Fibroblast of skin of right biceps (primary cell): ENCODE measurements at regions not wholly inside any gene's neighbourhood (a gene's known extent, or its start where the extent isn't known, plus 50 kb on each side); places are given as distances from the start of the nearest gene placed in this dataset.
"Not testable (repeated sequence)": the region's sequence is repeated elsewhere in the genome, so short reads cannot be mapped to it uniquely, and the experiment has no call there.

Experiments
- DNase-seq: peaks from one replicate; pipeline ENCODE4 v3.0.0-alpha.2; 2013

- no peak for DNase-seq
Measured at GRCh38 chr2:106339609-106340008, 128.6 kb downstream of the RGPD3 start.

GRCh38 chr2:106339132-106339531, 129.1 kb downstream of the RGPD3 start:
- DNase-seq, result no peak

GRCh38 chr2:106338043-106338442, 130.2 kb downstream of the RGPD3 start:
- DNase-seq, result no peak

- DNase-seq, result no peak
Measured at GRCh38 chr2:106336737-106337136, 131.5 kb downstream of the RGPD3 start.

GRCh38 chr2:106336108-106336507, 132.1 kb downstream of the RGPD3 start:
- DNase-seq, result no peak

GRCh38 chr2:106334802-106335201, 133.4 kb downstream of the RGPD3 start:
- DNase-seq, result no peak

GRCh38 chr2:106333253-106333873, 134.8 kb downstream of the RGPD3 start:
- DNase-seq, result not testable (repeated sequence)

GRCh38 chr2:106332054-106332453, 136.2 kb downstream of the RGPD3 start:
- DNase-seq, result no peak

- DNase-seq, result peak; percentile 77
Measured at GRCh38 chr2:106330384-106331261, 136.5 kb upstream of the UXS1 start.

GRCh38 chr2:106323337-106324013, 129.4 kb upstream of the UXS1 start:
- DNase-seq, result no peak

- DNase-seq, result no peak
Measured at GRCh38 chr2:106322281-106322680, 128.2 kb upstream of the UXS1 start.

GRCh38 chr2:106320439-106320838, 126.3 kb upstream of the UXS1 start:
- DNase-seq, result not testable (repeated sequence)

- DNase-seq, result no peak
Measured at GRCh38 chr2:106316915-106317314, 122.8 kb upstream of the UXS1 start.

GRCh38 chr2:106314444-106314843, 120.3 kb upstream of the UXS1 start:
- DNase-seq, result no peak

- no peak for DNase-seq
Measured at GRCh38 chr2:106311041-106311370, 116.9 kb upstream of the UXS1 start.

- no peak for DNase-seq
Measured at GRCh38 chr2:106307860-106308259, 113.8 kb upstream of the UXS1 start.

- no peak for DNase-seq
Measured at GRCh38 chr2:106306387-106306786, 112.3 kb upstream of the UXS1 start.

GRCh38 chr2:106304612-106305184, 110.6 kb upstream of the UXS1 start:
- DNase-seq, result no peak

GRCh38 chr2:106299696-106300095, 105.6 kb upstream of the UXS1 start:
- no peak for DNase-seq

- DNase-seq, result peak; percentile 40
Measured at GRCh38 chr2:106296182-106296815, 102.2 kb upstream of the UXS1 start.

GRCh38 chr2:106294182-106294581, 100.1 kb upstream of the UXS1 start:
- DNase-seq, result no peak

GRCh38 chr2:106293271-106293783, 99.2 kb upstream of the UXS1 start:
- no peak for DNase-seq

GRCh38 chr2:106292627-106293026, 98.5 kb upstream of the UXS1 start:
- no peak for DNase-seq
